ENCODE measurements at regions not wholly inside any gene's neighbourhood (a gene's known extent, or its start where the extent isn't known, plus 50 kb on each side); places are given as distances from the start of the nearest gene placed in this dataset.

DNA sequence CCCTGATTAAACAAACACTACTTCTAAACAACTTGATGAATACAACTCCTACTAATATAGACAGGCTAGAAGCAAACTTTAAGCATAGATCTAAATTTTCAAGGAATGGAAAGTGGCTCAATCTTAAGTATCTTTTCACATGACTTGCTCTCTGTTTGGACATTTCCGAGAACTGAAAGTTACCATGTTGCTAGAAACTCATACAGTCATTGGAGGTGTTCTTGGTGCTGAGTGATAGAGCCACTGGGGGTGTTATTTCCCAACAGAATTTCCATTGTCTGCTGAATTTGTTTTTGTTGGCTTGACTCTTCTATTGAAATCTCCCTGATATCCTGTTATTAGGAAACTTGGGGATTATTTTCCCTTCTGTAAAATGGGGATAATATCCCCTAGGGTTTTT, 264.5 kb upstream of the RASGRP1 start:
- CTCF ChIA-PET, result no interaction called here
- in situ Hi-C loops (cut with HindIII; ENCODE audit: low pct_unique_long_range_greater_than_20kb, low sequenced_read_pairs), result no loop called here

DNA sequence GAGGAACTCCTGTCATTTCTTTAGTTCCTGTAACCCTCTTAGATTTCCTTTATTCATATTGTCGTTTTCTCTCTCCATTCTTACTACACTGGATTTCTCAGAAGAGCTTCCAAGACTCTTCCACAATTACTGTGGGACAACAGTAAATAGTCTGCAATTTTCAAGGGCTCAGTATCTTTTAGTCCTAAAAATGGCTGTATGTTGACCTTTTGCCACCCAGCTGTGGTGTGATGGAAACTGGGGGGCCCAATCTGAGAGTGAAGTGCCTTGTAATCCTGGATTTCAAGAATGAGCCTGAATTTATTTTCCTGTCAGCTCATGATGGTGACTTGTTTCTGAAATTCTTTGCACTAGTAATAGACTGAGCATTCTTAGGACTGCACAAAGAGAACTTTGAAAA, 277.6 kb upstream of the RASGRP1 start:
- in situ Hi-C loops (cut with HindIII; ENCODE audit: low pct_unique_long_range_greater_than_20kb, low sequenced_read_pairs), result no loop called here
- ChIA-PET CTCF (no interaction called here), POLR2A (interaction anchor here (0.6 kb wide), 1 partner anchor 639 kb away, joined by 7 read pairs; no protein-coding TSS in a partner anchor)
- intact Hi-C loops (cut with micrococcal nuclease; ENCODE audit: unreplicated experiment), result no loop called here
- TF ChIP-seq SIN3A (IDR thresholded peaks at IDR 0.05; ENCODE audit: borderline replicate concordance, insufficient read depth, low read depth, low read length), result no peak
- TF ChIP-seq, protein P1, sequence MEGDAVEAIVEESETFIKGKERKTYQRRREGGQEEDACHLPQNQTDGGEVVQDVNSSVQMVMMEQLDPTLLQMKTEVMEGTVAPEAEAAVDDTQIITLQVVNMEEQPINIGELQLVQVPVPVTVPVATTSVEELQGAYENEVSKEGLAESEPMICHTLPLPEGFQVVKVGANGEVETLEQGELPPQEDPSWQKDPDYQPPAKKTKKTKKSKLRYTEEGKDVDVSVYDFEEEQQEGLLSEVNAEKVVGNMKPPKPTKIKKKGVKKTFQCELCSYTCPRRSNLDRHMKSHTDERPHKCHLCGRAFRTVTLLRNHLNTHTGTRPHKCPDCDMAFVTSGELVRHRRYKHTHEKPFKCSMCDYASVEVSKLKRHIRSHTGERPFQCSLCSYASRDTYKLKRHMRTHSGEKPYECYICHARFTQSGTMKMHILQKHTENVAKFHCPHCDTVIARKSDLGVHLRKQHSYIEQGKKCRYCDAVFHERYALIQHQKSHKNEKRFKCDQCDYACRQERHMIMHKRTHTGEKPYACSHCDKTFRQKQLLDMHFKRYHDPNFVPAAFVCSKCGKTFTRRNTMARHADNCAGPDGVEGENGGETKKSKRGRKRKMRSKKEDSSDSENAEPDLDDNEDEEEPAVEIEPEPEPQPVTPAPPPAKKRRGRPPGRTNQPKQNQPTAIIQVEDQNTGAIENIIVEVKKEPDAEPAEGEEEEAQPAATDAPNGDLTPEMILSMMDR (IDR thresholded peaks at IDR 0.05), result no peak
- TF ChIP-seq TCF7L2 (IDR thresholded peaks at IDR 0.05; ENCODE audit: low read depth, low read length), result no peak
- TF ChIP-seq, protein P2, sequence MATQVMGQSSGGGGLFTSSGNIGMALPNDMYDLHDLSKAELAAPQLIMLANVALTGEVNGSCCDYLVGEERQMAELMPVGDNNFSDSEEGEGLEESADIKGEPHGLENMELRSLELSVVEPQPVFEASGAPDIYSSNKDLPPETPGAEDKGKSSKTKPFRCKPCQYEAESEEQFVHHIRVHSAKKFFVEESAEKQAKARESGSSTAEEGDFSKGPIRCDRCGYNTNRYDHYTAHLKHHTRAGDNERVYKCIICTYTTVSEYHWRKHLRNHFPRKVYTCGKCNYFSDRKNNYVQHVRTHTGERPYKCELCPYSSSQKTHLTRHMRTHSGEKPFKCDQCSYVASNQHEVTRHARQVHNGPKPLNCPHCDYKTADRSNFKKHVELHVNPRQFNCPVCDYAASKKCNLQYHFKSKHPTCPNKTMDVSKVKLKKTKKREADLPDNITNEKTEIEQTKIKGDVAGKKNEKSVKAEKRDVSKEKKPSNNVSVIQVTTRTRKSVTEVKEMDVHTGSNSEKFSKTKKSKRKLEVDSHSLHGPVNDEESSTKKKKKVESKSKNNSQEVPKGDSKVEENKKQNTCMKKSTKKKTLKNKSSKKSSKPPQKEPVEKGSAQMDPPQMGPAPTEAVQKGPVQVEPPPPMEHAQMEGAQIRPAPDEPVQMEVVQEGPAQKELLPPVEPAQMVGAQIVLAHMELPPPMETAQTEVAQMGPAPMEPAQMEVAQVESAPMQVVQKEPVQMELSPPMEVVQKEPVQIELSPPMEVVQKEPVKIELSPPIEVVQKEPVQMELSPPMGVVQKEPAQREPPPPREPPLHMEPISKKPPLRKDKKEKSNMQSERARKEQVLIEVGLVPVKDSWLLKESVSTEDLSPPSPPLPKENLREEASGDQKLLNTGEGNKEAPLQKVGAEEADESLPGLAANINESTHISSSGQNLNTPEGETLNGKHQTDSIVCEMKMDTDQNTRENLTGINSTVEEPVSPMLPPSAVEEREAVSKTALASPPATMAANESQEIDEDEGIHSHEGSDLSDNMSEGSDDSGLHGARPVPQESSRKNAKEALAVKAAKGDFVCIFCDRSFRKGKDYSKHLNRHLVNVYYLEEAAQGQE (IDR thresholded peaks at IDR 0.05; ENCODE audit: insufficient read depth in 1 of 2, low read depth in 2 of 2, low read length in 1 of 2), result no peak
- no peak for TF ChIP-seq POLR2AphosphoS5 (IDR thresholded peaks at IDR 0.05; ENCODE audit: low read depth, low read length)
- ATAC-seq (no peak), DNase-seq (ENCODE audit: low read depth, low spot score) (no peak)
- Histone ChIP-seq H3K9me3 (ENCODE audit: control insufficient read depth, insufficient read depth, low read depth, low read length) (no peaks in the 10 kb centered on the region), H3K27ac (ENCODE audit: low read length) (no peak overlapping the region), H3K36me3 (ENCODE audit: control insufficient read depth, insufficient read depth, low read length) (no peaks in the 10 kb centered on the region), H3K4me1 (ENCODE audit: control insufficient read depth, insufficient read depth, low read length) (no peaks in the 10 kb centered on the region), H3K27me3 (ENCODE audit: control insufficient read depth, insufficient read depth, low read length) (no peaks in the 10 kb centered on the region), H3K4me3 (ENCODE audit: low read depth in 2 of 2, low read length in 2 of 2) (no peak overlapping the region)
- BruUV-seq (replicated peaks), result no TSS peak

More for the DNA sequence above, 264.5 kb upstream of the RASGRP1 start:
- intact Hi-C loops (cut with micrococcal nuclease; ENCODE audit: unreplicated experiment), result no loop called here
- Histone ChIP-seq H3K27me3 (ENCODE audit: control insufficient read depth, insufficient read depth, low read length) (no peaks in the 10 kb centered on the region), H3K9me3 (ENCODE audit: control insufficient read depth, insufficient read depth, low read depth, low read length) (no peaks in the 10 kb centered on the region), H3K36me3 (ENCODE audit: control insufficient read depth, insufficient read depth, low read length) (no peaks in the 10 kb centered on the region), H3K4me1 (ENCODE audit: control insufficient read depth, insufficient read depth, low read length) (no peaks in the 10 kb centered on the region), H3K27ac (ENCODE audit: low read length) (no peak overlapping the region), H3K4me3 (ENCODE audit: low read depth in 2 of 2, low read length in 2 of 2) (no peak overlapping the region)
- DNase-seq (ENCODE audit: low read depth, low spot score) (no peak), ATAC-seq (no peak)
- TF ChIP-seq SIN3A (IDR thresholded peaks at IDR 0.05; ENCODE audit: borderline replicate concordance, insufficient read depth, low read depth, low read length) (no peak), POLR2AphosphoS5 (IDR thresholded peaks at IDR 0.05; ENCODE audit: low read depth, low read length) (no peak), TCF7L2 (IDR thresholded peaks at IDR 0.05; ENCODE audit: low read depth, low read length) (no peak)
- TF ChIP-seq, protein P1 (IDR thresholded peaks at IDR 0.05), result no peak
- TF ChIP-seq, protein P2 (IDR thresholded peaks at IDR 0.05; ENCODE audit: insufficient read depth in 1 of 2, low read depth in 2 of 2, low read length in 1 of 2), result no peak
- no TSS peak for BruUV-seq (replicated peaks)
- POLR2A ChIA-PET, result no interaction called here

Data from Panc1 (cell line).